HEK293 (cell line): ENCODE measurements at regions not wholly inside any gene's neighbourhood (a gene's known extent, or its start where the extent isn't known, plus 50 kb on each side); places are given as distances from the start of the nearest gene placed in this dataset.

Source experiments
- CTCF ChIA-PET: fragments of 350-600 bp; formaldehyde crosslinking; extraction: SDS; loops from one replicate; lab custom pipeline; 2021; ENCODE audit warnings: antibody characterized with exemption; lab: Yijun Ruan, JAX
- POLR2A ChIA-PET: fragments of 300-600 bp; formaldehyde crosslinking; extraction: SDS; loops from one replicate; lab custom pipeline; 2020; ENCODE audit warnings: antibody characterized with exemption, inconsistent platforms; lab: Yijun Ruan, JAX
- H3K27ac ChIP-seq: fragments of 200-500 bp; sonication (Bioruptor generic); 2 replicates; pipeline ENCODE4 v1.5.1; 2014; ENCODE audit warnings: low read depth, low read length, control low read depth, inconsistent platforms; ENCODE audit errors: extremely low read depth
- H3K36me3 ChIP-seq, 2 experiments: fragments of 200-500 bp in 1 of 2; sonication (Bioruptor generic) in 1 of 2; 1 replicate in 1 of 2; 2 replicates in 1 of 2; pipeline ENCODE4 v1.5.1; 2014 to 2017; ENCODE audit warnings: inconsistent platforms in 2 of 2, low read length in 2 of 2; ENCODE audit not compliant: control insufficient read depth in 2 of 2, insufficient read depth in 1 of 2
- H3K4me1 ChIP-seq: fragments of 200-500 bp; sonication (Bioruptor generic); 2 replicates; pipeline ENCODE4 v1.5.1; 2014; ENCODE audit warnings: mild to moderate bottlenecking, low read length, inconsistent platforms; ENCODE audit not compliant: control insufficient read depth, insufficient read depth
- H3K4me3 ChIP-seq: 2 replicates; pipeline ENCODE4 v1.5.1; 2011; ENCODE audit warnings: low read depth, mild to moderate bottlenecking, control low read depth, low read length, moderate library complexity
- H3K9me3 ChIP-seq: fragments of 200-500 bp; sonication (Bioruptor generic); 2 replicates; pipeline ENCODE4 v1.5.1; 2014; ENCODE audit warnings: low read depth, low read length, inconsistent platforms; ENCODE audit not compliant: control insufficient read depth, insufficient read depth
- SCRT2 ChIP-seq: fragments of 450-650 bp; formaldehyde crosslinking; IDR thresholded peaks from 2 replicates; pipeline ENCODE4 v1.5.1; 2016; ENCODE audit warnings: missing biosample characterization, missing genetic modification characterization
- ZBTB48 ChIP-seq: fragments of 450-650 bp; formaldehyde crosslinking; IDR thresholded peaks from 2 replicates; pipeline ENCODE4 v1.5.1; 2016; ENCODE audit warnings: missing biosample characterization, missing genetic modification characterization
- ZEB2 ChIP-seq: fragments of 450-650 bp; formaldehyde crosslinking; IDR thresholded peaks from 2 replicates; pipeline ENCODE4 v1.5.1; 2016; ENCODE audit warnings: missing biosample characterization, missing genetic modification characterization
- ZNF133 ChIP-seq: fragments of 450-650 bp; formaldehyde crosslinking; IDR thresholded peaks from 2 replicates; pipeline ENCODE4 v1.5.1; 2016; ENCODE audit warnings: missing biosample characterization, missing genetic modification characterization
- ZNF16 ChIP-seq: fragments of 450-650 bp; formaldehyde crosslinking; IDR thresholded peaks from 2 replicates; pipeline ENCODE4 v1.5.1; 2016; ENCODE audit warnings: low read depth, missing biosample characterization, missing genetic modification characterization
- ZNF174 ChIP-seq: fragments of 450-650 bp; formaldehyde crosslinking; IDR thresholded peaks from 2 replicates; pipeline ENCODE4 v1.5.0; 2017; ENCODE audit warnings: missing biosample characterization, mild to moderate bottlenecking, missing genetic modification characterization
- ZNF18 ChIP-seq: fragments of 450-650 bp; formaldehyde crosslinking; IDR thresholded peaks from 2 replicates; pipeline ENCODE4 v1.5.1; 2016; ENCODE audit warnings: missing biosample characterization, missing genetic modification characterization
- ZNF23 ChIP-seq: fragments of 450-650 bp; formaldehyde crosslinking; IDR thresholded peaks from 2 replicates; pipeline ENCODE4 v1.5.1; 2016; ENCODE audit warnings: missing biosample characterization, missing genetic modification characterization, borderline replicate concordance
- ZNF24 ChIP-seq: fragments of 450-650 bp; formaldehyde crosslinking; IDR thresholded peaks from 2 replicates; pipeline ENCODE4 v1.5.1; 2016; ENCODE audit warnings: missing biosample characterization, missing genetic modification characterization
- ZNF394 ChIP-seq: fragments of 450-650 bp; formaldehyde crosslinking; IDR thresholded peaks from 2 replicates; pipeline ENCODE4 v1.5.1; 2016; ENCODE audit warnings: missing biosample characterization, missing genetic modification characterization, mild to moderate bottlenecking, moderate library complexity, borderline replicate concordance
- ZNF398 ChIP-seq: fragments of 450-650 bp; formaldehyde crosslinking; IDR thresholded peaks from 2 replicates; pipeline ENCODE4 v1.5.1; 2017; ENCODE audit warnings: missing biosample characterization, missing genetic modification characterization
- ZNF449 ChIP-seq: fragments of 450-650 bp; formaldehyde crosslinking; IDR thresholded peaks from 2 replicates; pipeline ENCODE4 v1.5.1; 2017; ENCODE audit warnings: missing biosample characterization, mild to moderate bottlenecking, missing genetic modification characterization, moderate library complexity
- ZNF48 ChIP-seq: fragments of 450-650 bp; formaldehyde crosslinking; IDR thresholded peaks from 2 replicates; pipeline ENCODE4 v1.5.1; 2016; ENCODE audit warnings: missing biosample characterization, missing genetic modification characterization
- ZNF488 ChIP-seq: fragments of 450-650 bp; formaldehyde crosslinking; IDR thresholded peaks from 2 replicates; pipeline ENCODE4 v1.5.1; 2016; ENCODE audit warnings: missing biosample characterization, missing genetic modification characterization
- ZNF560 ChIP-seq: fragments of 450-650 bp; formaldehyde crosslinking; IDR thresholded peaks from 2 replicates; pipeline ENCODE4 v1.5.1; 2017; ENCODE audit warnings: missing biosample characterization, missing genetic modification characterization, borderline replicate concordance
- ZNF677 ChIP-seq: fragments of 450-650 bp; IDR thresholded peaks from 2 replicates; pipeline ENCODE4 v1.5.0; 2018; ENCODE audit warnings: missing biosample characterization, mild to moderate bottlenecking, missing genetic modification characterization, moderate library complexity
- ZSCAN4 ChIP-seq: fragments of 450-650 bp; formaldehyde crosslinking; IDR thresholded peaks from 2 replicates; pipeline ENCODE4 v1.5.1; 2017; ENCODE audit warnings: missing biosample characterization, missing genetic modification characterization
- TF ChIP-seq, protein P1 (sequence below): fragments of 450-650 bp; formaldehyde crosslinking; IDR thresholded peaks from 2 replicates; pipeline ENCODE4 v1.5.1; 2016; ENCODE audit warnings: missing biosample characterization, missing genetic modification characterization

DNA sequence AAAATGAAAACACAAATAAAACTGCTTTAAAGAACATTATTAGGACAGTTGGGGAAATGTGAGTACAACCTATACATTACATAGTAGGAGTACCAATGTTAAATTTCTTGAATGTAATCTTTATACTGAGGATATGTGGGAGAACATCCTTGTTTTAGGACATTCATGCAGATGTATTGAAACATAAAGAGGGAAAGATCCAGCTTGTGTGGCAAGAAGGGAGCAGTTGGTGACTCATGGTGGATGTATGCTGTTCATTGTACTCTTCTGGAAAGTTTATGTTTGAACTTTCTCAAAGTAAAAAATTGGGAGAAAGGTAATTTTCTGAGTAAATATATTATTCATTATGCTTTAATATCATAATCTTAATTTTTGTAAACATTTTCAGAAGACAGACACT lies 132.1 kb upstream of the DLGAP1 start:
- CTCF ChIA-PET = no interaction called here
- no peak overlapping the region for H3K4me3 ChIP-seq
- no peaks in the 10 kb centered on the region for H3K9me3 ChIP-seq
- TF ChIP-seq ZNF174 (tag by site-specific recombination) = no peak
- TF ChIP-seq ZBTB48 (tag by site-specific recombination) = no peak
- H3K4me1 ChIP-seq = no peaks in the 10 kb centered on the region
- H3K27ac ChIP-seq = no peak overlapping the region
- POLR2A ChIA-PET = no interaction called here
- no peaks in the 10 kb centered on the region for H3K36me3 ChIP-seq

DNA sequence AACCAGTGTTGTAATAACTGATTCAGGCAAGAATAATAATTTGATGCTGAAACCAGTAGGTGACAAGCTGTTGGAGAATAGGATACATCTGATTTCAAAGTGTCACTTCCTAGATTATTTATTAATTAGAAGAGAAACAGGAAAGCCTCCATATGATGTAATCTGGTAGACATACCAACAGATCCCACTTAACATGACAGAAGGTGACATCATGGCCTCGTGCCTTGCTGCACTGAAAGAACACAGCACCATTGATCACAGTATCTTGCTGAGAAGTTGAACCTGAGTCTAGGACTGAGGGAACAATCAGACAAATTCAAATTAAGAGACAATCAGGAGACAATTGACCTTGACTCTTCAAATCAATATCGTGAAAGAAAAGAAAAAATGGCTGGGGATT lies 131.6 kb upstream of the DLGAP1 start:
- Histone ChIP-seq H3K4me1 (no peaks in the 10 kb centered on the region), H3K4me3 (no peak overlapping the region), H3K27ac (no peak overlapping the region), H3K36me3 (no peaks in the 10 kb centered on the region), H3K9me3 (no peaks in the 10 kb centered on the region)
- POLR2A ChIA-PET = no interaction called here
- CTCF ChIA-PET = no interaction called here
- TF ChIP-seq, protein P1, sequence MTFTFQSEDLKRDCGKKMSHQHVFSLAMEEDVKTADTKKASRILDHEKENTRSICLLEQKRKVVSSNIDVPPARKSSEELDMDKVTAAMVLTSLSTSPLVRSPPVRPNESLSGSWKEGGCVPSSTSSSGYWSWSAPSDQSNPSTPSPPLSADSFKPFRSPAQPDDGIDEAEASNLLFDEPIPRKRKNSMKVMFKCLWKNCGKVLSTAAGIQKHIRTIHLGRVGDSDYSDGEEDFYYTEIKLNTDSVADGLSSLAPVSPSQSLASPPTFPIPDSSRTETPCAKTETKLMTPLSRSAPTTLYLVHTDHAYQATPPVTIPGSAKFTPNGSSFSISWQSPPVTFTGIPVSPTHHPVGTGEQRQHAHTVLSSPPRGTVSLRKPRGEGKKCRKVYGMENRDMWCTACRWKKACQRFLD = no peak
- TF ChIP-seq ZNF398 (tag by site-specific recombination) = no peak
- no peak for TF ChIP-seq ZNF133 (tag by site-specific recombination)
- no peak for TF ChIP-seq ZEB2 (tag by site-specific recombination)
- no peak for TF ChIP-seq ZNF677 (tag by site-specific recombination)
- no peak for TF ChIP-seq SCRT2 (tag by site-specific recombination)
- no peak for TF ChIP-seq ZSCAN4 (tag by site-specific recombination)
- no peak for TF ChIP-seq ZNF449 (tag by site-specific recombination)
- TF ChIP-seq ZNF24 (tag by site-specific recombination) = no peak
- no peak for TF ChIP-seq ZNF394 (tag by site-specific recombination)
- TF ChIP-seq ZNF18 = no peak
- no peak for TF ChIP-seq ZNF560 (tag by site-specific recombination)
- no peak for TF ChIP-seq ZNF23
- TF ChIP-seq ZNF488 (tag by site-specific recombination) = no peak
- TF ChIP-seq ZNF48 (tag by site-specific recombination) = no peak
- TF ChIP-seq ZNF16 (tag by site-specific recombination) = no peak
